Stomach (tissue), 4 donors: ENCODE measurements at regions not wholly inside any gene's neighbourhood (a gene's known extent, or its start where the extent isn't known, plus 50 kb on each side); places are given as distances from the start of the nearest gene placed in this dataset.

Experiments
- EP300 ChIP-seq: sonication (generic); formaldehyde crosslinking; IDR thresholded peaks from one replicate; pipeline ENCODE4 v1.6.1; 2017; ENCODE audit warnings: antibody characterized with exemption
- POLR2A ChIP-seq, 4 donors: fragments of 450-650 bp; IDR thresholded peaks; one replicate each; pipeline ENCODE4 v1.6.1; 2016; ENCODE audit warnings: antibody characterized with exemption in 4 of 4, control low read depth in 2 of 4, mild to moderate bottlenecking in 1 of 4, moderate library complexity in 1 of 4
- POLR2AphosphoS5 ChIP-seq, 3 donors: sonication (generic); formaldehyde crosslinking; IDR thresholded peaks; one replicate each; pipeline ENCODE4 v1.6.1; 2016; ENCODE audit warnings: antibody characterized with exemption in 3 of 3
- TF ChIP-seq, protein P1 (sequence below), 7 experiments: fragments of 450-650 bp in 4 of 7; fragments of 200-600 bp in 3 of 7; sonication (generic) in 3 of 7; IDR thresholded peaks; one replicate each; pipeline ENCODE4 v1.5.1; 2016 to 2019; ENCODE audit warnings: antibody characterized with exemption in 7 of 7, control low read depth in 2 of 7, mild to moderate bottlenecking in 1 of 7

GRCh38 chrX:6666624-6667023 is 131.7 kb upstream of the VCX3A start:
- TF ChIP-seq, protein P1, sequence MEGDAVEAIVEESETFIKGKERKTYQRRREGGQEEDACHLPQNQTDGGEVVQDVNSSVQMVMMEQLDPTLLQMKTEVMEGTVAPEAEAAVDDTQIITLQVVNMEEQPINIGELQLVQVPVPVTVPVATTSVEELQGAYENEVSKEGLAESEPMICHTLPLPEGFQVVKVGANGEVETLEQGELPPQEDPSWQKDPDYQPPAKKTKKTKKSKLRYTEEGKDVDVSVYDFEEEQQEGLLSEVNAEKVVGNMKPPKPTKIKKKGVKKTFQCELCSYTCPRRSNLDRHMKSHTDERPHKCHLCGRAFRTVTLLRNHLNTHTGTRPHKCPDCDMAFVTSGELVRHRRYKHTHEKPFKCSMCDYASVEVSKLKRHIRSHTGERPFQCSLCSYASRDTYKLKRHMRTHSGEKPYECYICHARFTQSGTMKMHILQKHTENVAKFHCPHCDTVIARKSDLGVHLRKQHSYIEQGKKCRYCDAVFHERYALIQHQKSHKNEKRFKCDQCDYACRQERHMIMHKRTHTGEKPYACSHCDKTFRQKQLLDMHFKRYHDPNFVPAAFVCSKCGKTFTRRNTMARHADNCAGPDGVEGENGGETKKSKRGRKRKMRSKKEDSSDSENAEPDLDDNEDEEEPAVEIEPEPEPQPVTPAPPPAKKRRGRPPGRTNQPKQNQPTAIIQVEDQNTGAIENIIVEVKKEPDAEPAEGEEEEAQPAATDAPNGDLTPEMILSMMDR (IDR thresholded peaks at IDR 0.05): no peak
- TF ChIP-seq POLR2A (IDR thresholded peaks at IDR 0.05): no peak
- no peak for TF ChIP-seq EP300
- no peak for TF ChIP-seq POLR2AphosphoS5 (IDR thresholded peaks at IDR 0.05)
